Body of pancreas (tissue), 4 donors: ENCODE measurements at regions not wholly inside any gene's neighbourhood (a gene's known extent, or its start where the extent isn't known, plus 50 kb on each side); places are given as distances from the start of the nearest gene placed in this dataset.

Experiments
- POLR2A ChIP-seq, 3 donors: fragments of 450-650 bp; IDR thresholded peaks; one replicate each; pipeline ENCODE4 v1.6.1; 2016; ENCODE audit warnings: antibody characterized with exemption in 3 of 3, mild to moderate bottlenecking in 2 of 3
- TF ChIP-seq, protein P1 (sequence below), 7 experiments: fragments of 450-650 bp in 4 of 7; fragments of 200-600 bp in 3 of 7; sonication (generic) in 3 of 7; IDR thresholded peaks; one replicate each; pipeline ENCODE4 v1.5.1; 2016 to 2019; ENCODE audit warnings: antibody characterized with exemption in 7 of 7

DNA sequence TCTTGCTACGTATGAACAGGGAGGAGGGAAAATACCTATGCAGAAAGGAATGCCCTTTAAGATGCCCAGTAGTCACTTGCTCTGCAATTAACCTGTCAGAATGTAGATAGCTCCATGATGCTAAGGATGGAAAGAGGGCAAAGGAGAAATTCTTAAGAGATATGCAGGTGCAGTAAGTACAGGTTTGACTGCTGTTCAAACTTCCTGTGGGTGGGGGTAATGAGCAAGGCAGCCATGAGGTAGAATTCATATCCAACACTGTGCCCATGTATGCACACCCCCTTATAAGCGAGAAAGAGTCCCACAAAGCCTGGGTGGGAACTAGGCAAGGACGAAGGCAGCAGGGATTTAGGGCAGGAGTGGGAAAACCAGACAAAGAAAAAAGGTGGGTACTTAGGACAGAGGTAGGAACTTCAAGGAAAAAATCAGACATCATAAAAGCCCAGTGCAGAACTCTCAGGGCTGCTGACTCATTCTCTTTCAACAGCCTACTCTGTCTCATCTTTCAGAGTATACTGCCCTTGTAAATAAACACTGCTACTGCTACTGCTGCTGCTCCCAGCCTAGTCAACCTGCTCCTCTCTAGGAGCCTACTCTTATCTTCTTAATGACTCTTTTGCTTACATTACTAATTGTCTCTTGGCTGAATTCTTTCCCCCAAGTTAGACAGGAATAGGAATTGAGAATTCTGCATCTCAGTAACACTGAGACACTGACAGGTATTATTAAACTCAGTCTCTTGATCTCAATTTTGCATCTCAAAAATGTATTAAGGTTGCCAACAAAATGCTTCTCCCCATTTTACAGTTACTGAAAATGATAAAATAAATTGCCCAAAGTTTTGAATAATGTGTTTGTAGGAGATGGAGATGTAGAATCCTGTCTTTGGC is 189.0 kb downstream of the PTH2R start:
- TF ChIP-seq, protein P1, sequence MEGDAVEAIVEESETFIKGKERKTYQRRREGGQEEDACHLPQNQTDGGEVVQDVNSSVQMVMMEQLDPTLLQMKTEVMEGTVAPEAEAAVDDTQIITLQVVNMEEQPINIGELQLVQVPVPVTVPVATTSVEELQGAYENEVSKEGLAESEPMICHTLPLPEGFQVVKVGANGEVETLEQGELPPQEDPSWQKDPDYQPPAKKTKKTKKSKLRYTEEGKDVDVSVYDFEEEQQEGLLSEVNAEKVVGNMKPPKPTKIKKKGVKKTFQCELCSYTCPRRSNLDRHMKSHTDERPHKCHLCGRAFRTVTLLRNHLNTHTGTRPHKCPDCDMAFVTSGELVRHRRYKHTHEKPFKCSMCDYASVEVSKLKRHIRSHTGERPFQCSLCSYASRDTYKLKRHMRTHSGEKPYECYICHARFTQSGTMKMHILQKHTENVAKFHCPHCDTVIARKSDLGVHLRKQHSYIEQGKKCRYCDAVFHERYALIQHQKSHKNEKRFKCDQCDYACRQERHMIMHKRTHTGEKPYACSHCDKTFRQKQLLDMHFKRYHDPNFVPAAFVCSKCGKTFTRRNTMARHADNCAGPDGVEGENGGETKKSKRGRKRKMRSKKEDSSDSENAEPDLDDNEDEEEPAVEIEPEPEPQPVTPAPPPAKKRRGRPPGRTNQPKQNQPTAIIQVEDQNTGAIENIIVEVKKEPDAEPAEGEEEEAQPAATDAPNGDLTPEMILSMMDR (IDR thresholded peaks at IDR 0.05): no peak
- no peak for TF ChIP-seq POLR2A (IDR thresholded peaks at IDR 0.05)
